SK-N-SH (cell line): ENCODE measurements at regions not wholly inside any gene's neighbourhood (a gene's known extent, or its start where the extent isn't known, plus 50 kb on each side); places are given as distances from the start of the nearest gene placed in this dataset.

Experiments used
- CTCF ChIA-PET: fragments of 300-600, 350-600 bp; formaldehyde crosslinking; extraction: SDS; loops from one replicate; lab custom pipeline; 2021; lab: Yijun Ruan, JAX
- POLR2A ChIA-PET: fragments of 350-600 bp; sonication (Branson Sonifier 250); formaldehyde crosslinking; extraction: SDS; loops from one replicate; lab custom pipeline; 2020; ENCODE audit warnings: antibody characterized with exemption, inconsistent platforms; lab: Yijun Ruan, JAX
- DNase-seq: peaks from one replicate; pipeline ENCODE4 v3.0.0; 2012
- H2AFZ ChIP-seq: fragments of 200-600 bp; sonication (generic); 2 replicates; pipeline ENCODE4 v1.8.1; 2016; ENCODE audit warnings: antibody characterized with exemption, mild to moderate bottlenecking, low read depth
- H3F3A ChIP-seq: fragments of 200-600 bp; sonication (generic); replicated peaks from 2 replicates; pipeline ENCODE3; 2016; ENCODE audit warnings: antibody characterized with exemption, mild to moderate bottlenecking; ENCODE audit not compliant: insufficient read depth
- H3K27ac ChIP-seq, 2 experiments: fragments of 200-500 bp in 1 of 2; fragments of 200-600 bp in 1 of 2; sonication (Bioruptor generic) in 1 of 2; sonication (generic), shearing (Covaris generic) in 1 of 2; 2 replicates each; pipeline versions ENCODE4 v1.5.1 to v1.6.1; 2014 to 2016; ENCODE audit warnings: low read depth in 2 of 2, inconsistent platforms in 1 of 2, low read length in 1 of 2, mild to moderate bottlenecking in 1 of 2, mixed read lengths in 1 of 2
- H3K27me3 ChIP-seq: fragments of 200-600 bp; sonication (generic), shearing (Covaris generic); 2 replicates; pipeline ENCODE4 v1.6.1; 2016; ENCODE audit warnings: mixed run types; ENCODE audit not compliant: insufficient read depth
- H3K36me3 ChIP-seq, 2 experiments: fragments of 200-500 bp in 1 of 2; fragments of 200-600 bp in 1 of 2; sonication (Bioruptor generic) in 1 of 2; sonication (generic) in 1 of 2; replicated peaks in 1 of 2; 2 replicates each; pipeline versions ENCODE3 to v1.5.1; 2014 to 2016; ENCODE audit warnings: low read length in 1 of 2, mild to moderate bottlenecking in 1 of 2; ENCODE audit not compliant: insufficient read depth in 2 of 2, control insufficient read depth in 1 of 2
- H3K4me1 ChIP-seq, 2 experiments: fragments of 200-500 bp in 1 of 2; fragments of 200-600 bp in 1 of 2; sonication (Bioruptor generic) in 1 of 2; sonication (generic), shearing (Covaris generic) in 1 of 2; 2 replicates each; pipeline versions ENCODE4 v1.5.1 to v1.6.1; 2014 to 2016; ENCODE audit warnings: low read depth in 1 of 2, low read length in 1 of 2, mixed run types in 1 of 2; ENCODE audit not compliant: insufficient read depth in 2 of 2, control insufficient read depth in 1 of 2
- H3K4me2 ChIP-seq: fragments of 200-600 bp; sonication (generic), shearing (Covaris generic); 2 replicates; pipeline ENCODE4 v1.6.1; 2017; ENCODE audit warnings: mixed run types
- H3K4me3 ChIP-seq, 2 experiments: fragments of 200-500 bp in 1 of 2; fragments of 200-600 bp in 1 of 2; sonication (Bioruptor generic) in 1 of 2; sonication (generic), shearing (Covaris generic) in 1 of 2; 2 replicates each; pipeline versions ENCODE4 v1.5.1 to v1.8.1; 2014 to 2016; ENCODE audit warnings: low read depth in 2 of 2, inconsistent platforms in 1 of 2, low read length in 1 of 2, mild to moderate bottlenecking in 1 of 2, mixed read lengths in 1 of 2, moderate library complexity in 1 of 2
- H3K79me2 ChIP-seq: fragments of 200-600 bp; sonication (generic); 2 replicates; pipeline ENCODE4 v1.8.1; 2017; ENCODE audit warnings: mild to moderate bottlenecking; ENCODE audit not compliant: insufficient read depth
- H3K9ac ChIP-seq: fragments of 200-600 bp; sonication (generic); 2 replicates; pipeline ENCODE4 v1.6.1; 2017; ENCODE audit warnings: mixed run types
- H3K9me2 ChIP-seq: fragments of 200-600 bp; sonication (generic); 2 replicates; pipeline ENCODE4 v1.6.1; 2017; ENCODE audit warnings: mixed run types
- H3K9me3 ChIP-seq: fragments of 200-600 bp; sonication (generic); 2 replicates; pipeline ENCODE4 v1.6.1; 2017; ENCODE audit warnings: mixed run types, mild to moderate bottlenecking, moderate library complexity
- H4K20me1 ChIP-seq: fragments of 200-600 bp; sonication (generic); 2 replicates; pipeline ENCODE4 v1.6.1; 2017; ENCODE audit warnings: mild to moderate bottlenecking, mixed run types; ENCODE audit not compliant: insufficient read depth
- JUND ChIP-seq: IDR thresholded peaks from 2 replicates; pipeline ENCODE4 v1.4.0; 2012
- NFIC ChIP-seq: IDR thresholded peaks from 2 replicates; pipeline ENCODE4 v1.4.0; 2012; ENCODE audit warnings: borderline replicate concordance
- RCOR1 ChIP-seq: fragments of 150-350 bp; IDR thresholded peaks from 2 replicates; pipeline ENCODE4 v1.6.1; 2017; ENCODE audit warnings: antibody characterized with exemption, low read length
- RXRA ChIP-seq: IDR thresholded peaks from 2 replicates; pipeline ENCODE4 v1.4.0; 2012; ENCODE audit warnings: low read depth, mild to moderate bottlenecking, borderline replicate concordance
- TEAD4 ChIP-seq: IDR thresholded peaks from 2 replicates; pipeline ENCODE4 v1.4.0; 2012; ENCODE audit warnings: mild to moderate bottlenecking, borderline replicate concordance; ENCODE audit not compliant: insufficient read depth
- WGBS: methylation state at CpG from one replicate; pipeline ENCODE4 v1.1.6; 2017; ENCODE audit warnings: low lambda C conversion rate; 5-methylcytosine and 5-hydroxymethylcytosine counted together
- TF ChIP-seq, protein P1 (sequence below): IDR thresholded peaks from 2 replicates; pipeline ENCODE4 v1.4.0; 2012; ENCODE audit warnings: low read depth
- TF ChIP-seq, protein P2 (sequence below): IDR thresholded peaks from 2 replicates; pipeline ENCODE4 v1.4.0; 2012; ENCODE audit warnings: low read depth, borderline replicate concordance
- TF ChIP-seq, protein P3 (sequence below): fragments of 200-600 bp; sonication (generic); IDR thresholded peaks from 2 replicates; pipeline ENCODE4 v1.6.1; 2017; ENCODE audit warnings: antibody characterized with exemption, mild to moderate bottlenecking, moderate library complexity
- TF ChIP-seq, protein P4 (sequence below): fragments of 150-350 bp; IDR thresholded peaks from 2 replicates; pipeline ENCODE4 v1.6.1; 2016; ENCODE audit warnings: mild to moderate bottlenecking, low read depth, low read length
- TF ChIP-seq, protein P5 (sequence below): IDR thresholded peaks from 2 replicates; pipeline ENCODE4; 2012
- TF ChIP-seq, protein P6 (sequence below): IDR thresholded peaks from 2 replicates; pipeline ENCODE4 v1.4.0; 2012; ENCODE audit warnings: low read depth, borderline replicate concordance

DNA sequence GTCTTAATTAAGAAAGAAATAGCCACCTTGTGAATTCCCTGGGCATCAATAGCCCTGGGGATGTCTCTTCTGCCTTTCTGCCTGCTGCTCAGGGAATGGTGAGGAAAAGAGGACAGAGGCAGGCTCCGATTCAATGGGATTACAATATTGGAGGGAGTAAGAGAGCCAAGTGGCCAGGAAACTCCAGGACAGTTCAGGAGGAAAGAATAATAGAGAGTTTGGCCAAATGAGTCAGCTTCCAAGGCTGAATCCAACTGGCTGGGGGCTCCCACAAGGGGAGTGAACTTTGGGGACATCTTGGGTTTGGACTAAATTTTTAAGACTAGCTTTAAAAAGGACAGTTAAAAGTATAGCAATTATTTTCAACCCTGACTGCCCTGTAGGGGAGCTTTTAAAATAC is 235.8 kb upstream of the ASIC2 start:
- TF ChIP-seq RXRA (no peak), JUND (no peak), TEAD4 (no peak), RCOR1 (no peak), NFIC (no peak)
- TF ChIP-seq, protein P1, sequence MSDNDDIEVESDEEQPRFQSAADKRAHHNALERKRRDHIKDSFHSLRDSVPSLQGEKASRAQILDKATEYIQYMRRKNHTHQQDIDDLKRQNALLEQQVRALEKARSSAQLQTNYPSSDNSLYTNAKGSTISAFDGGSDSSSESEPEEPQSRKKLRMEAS = no peak
- TF ChIP-seq, protein P2, sequence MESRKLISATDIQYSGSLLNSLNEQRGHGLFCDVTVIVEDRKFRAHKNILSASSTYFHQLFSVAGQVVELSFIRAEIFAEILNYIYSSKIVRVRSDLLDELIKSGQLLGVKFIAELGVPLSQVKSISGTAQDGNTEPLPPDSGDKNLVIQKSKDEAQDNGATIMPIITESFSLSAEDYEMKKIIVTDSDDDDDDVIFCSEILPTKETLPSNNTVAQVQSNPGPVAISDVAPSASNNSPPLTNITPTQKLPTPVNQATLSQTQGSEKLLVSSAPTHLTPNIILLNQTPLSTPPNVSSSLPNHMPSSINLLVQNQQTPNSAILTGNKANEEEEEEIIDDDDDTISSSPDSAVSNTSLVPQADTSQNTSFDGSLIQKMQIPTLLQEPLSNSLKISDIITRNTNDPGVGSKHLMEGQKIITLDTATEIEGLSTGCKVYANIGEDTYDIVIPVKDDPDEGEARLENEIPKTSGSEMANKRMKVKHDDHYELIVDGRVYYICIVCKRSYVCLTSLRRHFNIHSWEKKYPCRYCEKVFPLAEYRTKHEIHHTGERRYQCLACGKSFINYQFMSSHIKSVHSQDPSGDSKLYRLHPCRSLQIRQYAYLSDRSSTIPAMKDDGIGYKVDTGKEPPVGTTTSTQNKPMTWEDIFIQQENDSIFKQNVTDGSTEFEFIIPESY = no peak
- TF ChIP-seq, protein P3, sequence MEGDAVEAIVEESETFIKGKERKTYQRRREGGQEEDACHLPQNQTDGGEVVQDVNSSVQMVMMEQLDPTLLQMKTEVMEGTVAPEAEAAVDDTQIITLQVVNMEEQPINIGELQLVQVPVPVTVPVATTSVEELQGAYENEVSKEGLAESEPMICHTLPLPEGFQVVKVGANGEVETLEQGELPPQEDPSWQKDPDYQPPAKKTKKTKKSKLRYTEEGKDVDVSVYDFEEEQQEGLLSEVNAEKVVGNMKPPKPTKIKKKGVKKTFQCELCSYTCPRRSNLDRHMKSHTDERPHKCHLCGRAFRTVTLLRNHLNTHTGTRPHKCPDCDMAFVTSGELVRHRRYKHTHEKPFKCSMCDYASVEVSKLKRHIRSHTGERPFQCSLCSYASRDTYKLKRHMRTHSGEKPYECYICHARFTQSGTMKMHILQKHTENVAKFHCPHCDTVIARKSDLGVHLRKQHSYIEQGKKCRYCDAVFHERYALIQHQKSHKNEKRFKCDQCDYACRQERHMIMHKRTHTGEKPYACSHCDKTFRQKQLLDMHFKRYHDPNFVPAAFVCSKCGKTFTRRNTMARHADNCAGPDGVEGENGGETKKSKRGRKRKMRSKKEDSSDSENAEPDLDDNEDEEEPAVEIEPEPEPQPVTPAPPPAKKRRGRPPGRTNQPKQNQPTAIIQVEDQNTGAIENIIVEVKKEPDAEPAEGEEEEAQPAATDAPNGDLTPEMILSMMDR = no peak
- TF ChIP-seq, protein P4, sequence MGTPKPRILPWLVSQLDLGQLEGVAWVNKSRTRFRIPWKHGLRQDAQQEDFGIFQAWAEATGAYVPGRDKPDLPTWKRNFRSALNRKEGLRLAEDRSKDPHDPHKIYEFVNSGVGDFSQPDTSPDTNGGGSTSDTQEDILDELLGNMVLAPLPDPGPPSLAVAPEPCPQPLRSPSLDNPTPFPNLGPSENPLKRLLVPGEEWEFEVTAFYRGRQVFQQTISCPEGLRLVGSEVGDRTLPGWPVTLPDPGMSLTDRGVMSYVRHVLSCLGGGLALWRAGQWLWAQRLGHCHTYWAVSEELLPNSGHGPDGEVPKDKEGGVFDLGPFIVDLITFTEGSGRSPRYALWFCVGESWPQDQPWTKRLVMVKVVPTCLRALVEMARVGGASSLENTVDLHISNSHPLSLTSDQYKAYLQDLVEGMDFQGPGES = no peak
- TF ChIP-seq, protein P5, sequence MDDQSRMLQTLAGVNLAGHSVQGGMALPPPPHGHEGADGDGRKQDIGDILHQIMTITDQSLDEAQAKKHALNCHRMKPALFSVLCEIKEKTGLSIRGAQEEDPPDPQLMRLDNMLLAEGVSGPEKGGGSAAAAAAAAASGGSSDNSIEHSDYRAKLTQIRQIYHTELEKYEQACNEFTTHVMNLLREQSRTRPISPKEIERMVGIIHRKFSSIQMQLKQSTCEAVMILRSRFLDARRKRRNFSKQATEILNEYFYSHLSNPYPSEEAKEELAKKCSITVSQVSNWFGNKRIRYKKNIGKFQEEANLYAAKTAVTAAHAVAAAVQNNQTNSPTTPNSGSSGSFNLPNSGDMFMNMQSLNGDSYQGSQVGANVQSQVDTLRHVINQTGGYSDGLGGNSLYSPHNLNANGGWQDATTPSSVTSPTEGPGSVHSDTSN = no peak
- TF ChIP-seq, protein P6, sequence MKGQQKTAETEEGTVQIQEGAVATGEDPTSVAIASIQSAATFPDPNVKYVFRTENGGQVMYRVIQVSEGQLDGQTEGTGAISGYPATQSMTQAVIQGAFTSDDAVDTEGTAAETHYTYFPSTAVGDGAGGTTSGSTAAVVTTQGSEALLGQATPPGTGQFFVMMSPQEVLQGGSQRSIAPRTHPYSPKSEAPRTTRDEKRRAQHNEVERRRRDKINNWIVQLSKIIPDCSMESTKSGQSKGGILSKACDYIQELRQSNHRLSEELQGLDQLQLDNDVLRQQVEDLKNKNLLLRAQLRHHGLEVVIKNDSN = no peak
- H3K27me3 ChIP-seq = no peaks in the 10 kb centered on the region
- ChIA-PET POLR2A (no interaction called here), CTCF (interaction anchor here (3.1 kb wide), 1 partner anchor 8 kb away, joined by 30 read pairs; no protein-coding TSS in a partner anchor)
- H3K4me3 ChIP-seq = no peak overlapping the region
- WGBS = 36% methylated on average over 1 of the region's 1 CpG
- H3K4me1 ChIP-seq = no peaks in the 10 kb centered on the region
- H3K36me3 ChIP-seq = no peaks in the 10 kb centered on the region
- H3K9me3 ChIP-seq = no peaks in the 10 kb centered on the region
- H3K9ac ChIP-seq = no peak overlapping the region
- no peak overlapping the region for H3K4me2 ChIP-seq
- no peak overlapping the region for H3K27ac ChIP-seq
- no peaks in the 10 kb centered on the region for H4K20me1 ChIP-seq
- H3K79me2 ChIP-seq = no peaks in the 10 kb centered on the region
- H3K9me2 ChIP-seq = no peaks in the 10 kb centered on the region
- no peak overlapping the region for H2AFZ ChIP-seq
- H3F3A ChIP-seq = no peaks in the 10 kb centered on the region
- no peak for DNase-seq
